Neural progenitor cell (in vitro differentiated cells): ENCODE measurements at regions not wholly inside any gene's neighbourhood (a gene's known extent, or its start where the extent isn't known, plus 50 kb on each side); places are given as distances from the start of the nearest gene placed in this dataset.

Source experiments
- CTCF ChIP-seq: fragments of 200-600 bp; sonication (generic); IDR thresholded peaks from 2 replicates; pipeline ENCODE4 v1.5.1; 2017; ENCODE audit warnings: antibody characterized with exemption, mild to moderate bottlenecking
- EZH2 ChIP-seq: fragments of 200-600 bp; sonication (generic); IDR thresholded peaks from 2 replicates; pipeline ENCODE4 v1.6.1; 2017; ENCODE audit warnings: antibody characterized with exemption, mild to moderate bottlenecking, moderate library complexity

- TF ChIP-seq CTCF: no peak
- no peak for TF ChIP-seq EZH2
Measured at GRCh38 chr6:54665278-54665677, 181.3 kb upstream of the FAM83B start.
